Tibial nerve (tissue), 3 donors: ENCODE measurements at regions not wholly inside any gene's neighbourhood (a gene's known extent, or its start where the extent isn't known, plus 50 kb on each side); places are given as distances from the start of the nearest gene placed in this dataset.

Source experiments
- CTCF ChIP-seq, 5 experiments: fragments of 200-600 bp in 3 of 5; fragments of 450-650 bp in 2 of 5; sonication (generic) in 3 of 5; IDR thresholded peaks; one replicate each; pipeline ENCODE4 v1.5.1; 2016 to 2019; ENCODE audit warnings: antibody characterized with exemption in 5 of 5, mild to moderate bottlenecking in 3 of 5, moderate library complexity in 2 of 5
- POLR2A ChIP-seq, 2 donors: fragments of 450-650 bp; IDR thresholded peaks; one replicate each; pipeline ENCODE4 v1.6.1; 2017; ENCODE audit warnings: antibody characterized with exemption in 2 of 2, mild to moderate bottlenecking in 2 of 2, moderate library complexity in 2 of 2

- TF ChIP-seq CTCF (IDR thresholded peaks at IDR 0.05) (no peak), POLR2A (IDR thresholded peaks at IDR 0.05) (no peak)
Measured at GRCh38 chr16:49019081-49019633, 262.5 kb downstream of the CBLN1 start.
